GM12875 (cell line): ENCODE measurements at regions not wholly inside any gene's neighbourhood (a gene's known extent, or its start where the extent isn't known, plus 50 kb on each side); places are given as distances from the start of the nearest gene placed in this dataset.

Experiments used
- H3K4me3 ChIP-seq: one replicate; pipeline ENCODE4 v1.5.1; 2011; ENCODE audit warnings: low read depth, low read length, control low read depth
- CTCF ChIP-seq: IDR thresholded peaks from 2 replicates; pipeline ENCODE4 v1.5.1; 2011; ENCODE audit warnings: low read depth, mild to moderate bottlenecking, control low read depth, inconsistent platforms, low read length, moderate library complexity, borderline replicate concordance; ENCODE audit not compliant: insufficient read depth

GRCh38 chr18:34620258-34620861, 89.7 kb upstream of the DTNA start:
- TF ChIP-seq CTCF = no peak
- no peak overlapping the region for H3K4me3 ChIP-seq

- H3K4me3 ChIP-seq = no peak overlapping the region
- no peak for TF ChIP-seq CTCF
Observed at GRCh38 chr18:34623557-34623956, 86.5 kb upstream of the DTNA start.

GRCh38 chr18:34624551-34624950, 85.5 kb upstream of the DTNA start:
- no peak for TF ChIP-seq CTCF
- H3K4me3 ChIP-seq = no peak overlapping the region

- no peak for TF ChIP-seq CTCF
- no peak overlapping the region for H3K4me3 ChIP-seq
Observed at GRCh38 chr18:34626404-34627136, 83.5 kb upstream of the DTNA start.

GRCh38 chr18:34627137-34627920, 82.8 kb upstream of the DTNA start:
- TF ChIP-seq CTCF = no peak
- H3K4me3 ChIP-seq = no peak overlapping the region

- TF ChIP-seq CTCF = no peak
- no peak overlapping the region for H3K4me3 ChIP-seq
Observed at GRCh38 chr18:34631093-34631966, 78.8 kb upstream of the DTNA start.
